ENCODE measurements at regions not wholly inside any gene's neighbourhood (a gene's known extent, or its start where the extent isn't known, plus 50 kb on each side); places are given as distances from the start of the nearest gene placed in this dataset.

DNA sequence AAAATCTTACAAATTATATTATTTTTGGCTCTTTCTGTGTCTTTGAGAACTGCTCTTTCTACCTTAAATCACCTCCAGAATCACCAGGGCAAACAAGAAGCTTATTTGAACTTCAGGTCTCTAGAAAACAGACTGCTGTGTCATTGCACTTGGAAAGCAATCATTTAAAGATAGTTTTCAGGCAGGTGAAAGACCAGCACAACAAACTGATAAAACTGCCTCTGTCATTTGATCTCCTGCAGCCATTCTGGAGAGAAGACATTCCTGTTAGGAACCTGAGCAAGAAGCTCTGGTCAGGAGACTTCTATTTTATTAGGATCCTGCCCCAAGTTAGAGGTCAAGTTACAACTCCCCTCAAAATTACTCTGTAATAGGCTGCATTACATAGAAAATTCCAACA lies 50.7 kb upstream of the AP4E1 start:
- H3K4me1 ChIP-seq: no peaks in the 10 kb centered on the region
- Mint-ChIP-seq H3K9me3 (no peaks in the 10 kb centered on the region), H3K27ac (no peak overlapping the region), H3K4me3 (no peak overlapping the region), H3K4me1 (no peaks in the 10 kb centered on the region), H3K27me3 (ENCODE audit: insufficient read depth, low read depth) (peaks cover 4% of the 10 kb centered on the region), H3K36me3 (no peaks in the 10 kb centered on the region)
- no peaks in the 10 kb centered on the region for H3K9me3 ChIP-seq (ENCODE audit: low read depth)
- H3K27ac ChIP-seq: no peak overlapping the region
- no peaks in the 10 kb centered on the region for H3F3A ChIP-seq (ENCODE audit: low read depth)
- no peak for TF ChIP-seq EZH2 (IDR thresholded peaks at IDR 0.05)
- no peak for TF ChIP-seq EZH2phosphoT487 (IDR thresholded peaks at IDR 0.05)
- TF ChIP-seq, protein P1, sequence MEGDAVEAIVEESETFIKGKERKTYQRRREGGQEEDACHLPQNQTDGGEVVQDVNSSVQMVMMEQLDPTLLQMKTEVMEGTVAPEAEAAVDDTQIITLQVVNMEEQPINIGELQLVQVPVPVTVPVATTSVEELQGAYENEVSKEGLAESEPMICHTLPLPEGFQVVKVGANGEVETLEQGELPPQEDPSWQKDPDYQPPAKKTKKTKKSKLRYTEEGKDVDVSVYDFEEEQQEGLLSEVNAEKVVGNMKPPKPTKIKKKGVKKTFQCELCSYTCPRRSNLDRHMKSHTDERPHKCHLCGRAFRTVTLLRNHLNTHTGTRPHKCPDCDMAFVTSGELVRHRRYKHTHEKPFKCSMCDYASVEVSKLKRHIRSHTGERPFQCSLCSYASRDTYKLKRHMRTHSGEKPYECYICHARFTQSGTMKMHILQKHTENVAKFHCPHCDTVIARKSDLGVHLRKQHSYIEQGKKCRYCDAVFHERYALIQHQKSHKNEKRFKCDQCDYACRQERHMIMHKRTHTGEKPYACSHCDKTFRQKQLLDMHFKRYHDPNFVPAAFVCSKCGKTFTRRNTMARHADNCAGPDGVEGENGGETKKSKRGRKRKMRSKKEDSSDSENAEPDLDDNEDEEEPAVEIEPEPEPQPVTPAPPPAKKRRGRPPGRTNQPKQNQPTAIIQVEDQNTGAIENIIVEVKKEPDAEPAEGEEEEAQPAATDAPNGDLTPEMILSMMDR (IDR thresholded peaks at IDR 0.05): no peak
- H3K27me3 ChIP-seq: no peaks in the 10 kb centered on the region
- no peak overlapping the region for H2AFZ ChIP-seq (replicated peaks)
- no peaks in the 10 kb centered on the region for H4K20me1 ChIP-seq (ENCODE audit: low read depth)
- H3K79me2 ChIP-seq (ENCODE audit: low read depth): no peaks in the 10 kb centered on the region
- DNase-seq (ENCODE audit: low spot score): no peak
- H3K4me2 ChIP-seq: no peak overlapping the region
- no peak overlapping the region for H3K9ac ChIP-seq
- no peak overlapping the region for H3K4me3 ChIP-seq
- no peaks in the 10 kb centered on the region for H3K36me3 ChIP-seq

DNA sequence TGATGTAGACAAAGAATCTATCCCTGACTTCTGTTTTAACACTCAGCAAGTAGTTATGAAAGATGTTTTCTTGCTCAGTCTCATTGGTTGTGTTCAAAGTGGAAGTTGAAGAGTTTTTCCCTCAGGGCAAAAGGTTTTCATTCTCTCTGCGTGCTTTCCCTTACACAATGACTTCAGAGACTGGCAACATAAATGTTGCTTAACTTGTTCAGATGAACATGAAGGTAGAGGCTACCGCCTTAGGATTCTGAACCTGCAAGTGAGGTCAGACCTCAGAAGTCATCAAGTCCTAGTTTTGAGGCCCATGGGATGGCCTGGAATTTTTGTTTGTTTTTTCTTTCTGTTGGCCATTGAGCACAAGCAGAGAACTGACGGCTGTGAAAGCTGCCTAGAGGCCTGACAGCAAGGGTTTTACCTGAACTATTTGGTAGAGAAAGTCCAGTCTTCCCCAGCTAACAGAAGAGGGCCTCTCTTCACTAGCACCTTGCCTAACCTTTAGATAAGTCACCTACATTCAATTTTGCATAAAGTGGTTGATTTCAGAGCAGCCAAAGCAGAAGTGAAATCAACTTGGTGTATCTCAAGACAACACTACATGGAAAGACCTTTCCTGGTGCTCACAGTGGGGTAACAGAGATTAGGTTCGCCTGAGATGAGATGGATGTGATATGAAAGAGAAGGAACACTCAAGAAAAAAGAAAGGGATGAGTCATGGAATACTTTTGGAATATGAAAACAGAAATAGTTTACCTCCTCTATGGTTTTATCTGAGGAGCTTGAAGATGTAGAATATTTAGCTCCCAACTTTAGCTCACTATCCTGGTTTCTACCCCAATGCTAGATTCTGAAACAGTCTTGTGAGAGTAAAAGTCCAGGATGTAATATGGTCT lies 53.6 kb upstream of the AP4E1 start:
- H3K4me3 ChIP-seq: no peak overlapping the region
- no peaks in the 10 kb centered on the region for H3K79me2 ChIP-seq (ENCODE audit: low read depth)
- no peaks in the 10 kb centered on the region for H3K36me3 ChIP-seq
- H3K4me2 ChIP-seq: no peak overlapping the region
- H3K9ac ChIP-seq: no peak overlapping the region
- Mint-ChIP-seq H3K36me3 (no peaks in the 10 kb centered on the region), H3K4me3 (no peak overlapping the region), H3K4me1 (no peaks in the 10 kb centered on the region), H3K9me3 (no peaks in the 10 kb centered on the region), H3K27ac (no peak overlapping the region), H3K27me3 (ENCODE audit: insufficient read depth, low read depth) (peaks cover 4% of the 10 kb centered on the region)
- no peak for DNase-seq (ENCODE audit: low spot score)
- no peaks in the 10 kb centered on the region for H3K27me3 ChIP-seq
- TF ChIP-seq EZH2 (IDR thresholded peaks at IDR 0.05): no peak
- no peak for TF ChIP-seq EZH2phosphoT487 (IDR thresholded peaks at IDR 0.05)
- TF ChIP-seq, protein P1 (IDR thresholded peaks at IDR 0.05): no peak
- H2AFZ ChIP-seq (replicated peaks): no peak overlapping the region
- H3K4me1 ChIP-seq: no peaks in the 10 kb centered on the region
- H3K9me3 ChIP-seq (ENCODE audit: low read depth): no peaks in the 10 kb centered on the region
- no peak overlapping the region for H3K27ac ChIP-seq
- H3F3A ChIP-seq (ENCODE audit: low read depth): no peaks in the 10 kb centered on the region
- no peaks in the 10 kb centered on the region for H4K20me1 ChIP-seq (ENCODE audit: low read depth)

DNA sequence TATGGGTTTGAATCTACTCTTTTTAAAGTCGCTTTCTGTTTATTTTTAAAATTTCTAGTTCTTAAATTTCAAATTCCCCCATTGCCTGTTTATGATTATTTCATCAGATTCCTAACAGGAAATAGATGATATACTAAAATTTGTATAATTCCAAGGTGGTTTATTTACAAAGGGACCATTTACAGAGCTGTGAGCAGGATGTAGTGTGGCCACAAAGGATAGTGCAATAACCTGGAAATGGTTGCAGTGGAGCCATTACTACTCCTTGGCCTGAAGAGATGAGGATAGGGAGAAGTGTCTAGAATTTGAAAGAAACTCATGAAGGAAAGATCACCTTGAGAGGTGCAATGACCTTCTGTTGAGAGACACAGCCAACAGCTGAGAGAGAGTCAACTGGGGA lies 58.5 kb upstream of the AP4E1 start:
- H3K79me2 ChIP-seq (ENCODE audit: low read depth): no peaks in the 10 kb centered on the region
- no peaks in the 10 kb centered on the region for H4K20me1 ChIP-seq (ENCODE audit: low read depth)
- no peak overlapping the region for H3K9ac ChIP-seq
- Mint-ChIP-seq H3K4me1 (no peaks in the 10 kb centered on the region), H3K4me3 (no peak overlapping the region), H3K27ac (no peak overlapping the region), H3K27me3 (ENCODE audit: insufficient read depth, low read depth) (no peaks in the 10 kb centered on the region), H3K36me3 (no peaks in the 10 kb centered on the region), H3K9me3 (no peaks in the 10 kb centered on the region)
- no peaks in the 10 kb centered on the region for H3F3A ChIP-seq (ENCODE audit: low read depth)
- no peak overlapping the region for H3K4me2 ChIP-seq
- TF ChIP-seq EZH2 (IDR thresholded peaks at IDR 0.05) (no peak), EZH2phosphoT487 (IDR thresholded peaks at IDR 0.05) (no peak)
- TF ChIP-seq, protein P1 (IDR thresholded peaks at IDR 0.05): no peak
- no peaks in the 10 kb centered on the region for H3K9me3 ChIP-seq (ENCODE audit: low read depth)
- no peaks in the 10 kb centered on the region for H3K36me3 ChIP-seq
- H3K4me1 ChIP-seq: no peaks in the 10 kb centered on the region
- H3K27me3 ChIP-seq: no peaks in the 10 kb centered on the region
- H2AFZ ChIP-seq (replicated peaks): no peak overlapping the region
- DNase-seq (ENCODE audit: low spot score): no peak
- H3K27ac ChIP-seq: no peak overlapping the region
- no peak overlapping the region for H3K4me3 ChIP-seq
